ENCODE measurements at regions not wholly inside any gene's neighbourhood (a gene's known extent, or its start where the extent isn't known, plus 50 kb on each side); places are given as distances from the start of the nearest gene placed in this dataset.

DNA sequence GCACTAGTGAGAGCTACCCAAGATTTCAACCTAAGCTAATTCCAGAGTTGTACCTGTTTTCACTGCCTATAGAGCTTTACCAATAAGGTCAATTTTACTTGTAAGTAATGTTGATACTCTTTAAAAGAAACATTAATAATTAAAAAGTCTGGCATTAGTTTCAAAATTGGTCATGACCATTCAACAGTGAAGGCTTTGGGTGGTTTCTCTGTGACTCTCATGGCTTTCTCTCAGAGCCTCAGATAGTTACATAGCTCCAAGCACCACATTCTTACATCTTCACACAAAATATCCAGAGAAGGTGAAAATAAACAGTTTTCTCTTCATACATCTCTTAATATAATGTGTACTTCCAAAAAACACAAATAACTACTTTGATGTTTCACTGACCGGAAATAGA, 61.5 kb upstream of the TCF12 start:
- Mint-ChIP-seq H3K27ac (ENCODE audit: unreplicated experiment) (no peak overlapping the region), H3K36me3 (ENCODE audit: insufficient read depth, unreplicated experiment) (no peaks in the 10 kb centered on the region), H3K9me3 (ENCODE audit: unreplicated experiment) (no peaks in the 10 kb centered on the region), H3K4me3 (ENCODE audit: unreplicated experiment) (no peak overlapping the region), H3K4me1 (ENCODE audit: low read depth, unreplicated experiment) (peaks cover 5% of the 10 kb centered on the region), H3K27me3 (ENCODE audit: insufficient read depth, unreplicated experiment) (no peaks in the 10 kb centered on the region)
- ChIA-PET CTCF (no interaction called here), POLR2A (no interaction called here)
- no TSS peak for BruUV-seq (replicated peaks)
- no peaks in the 10 kb centered on the region for H3K27me3 ChIP-seq (replicated peaks; ENCODE audit: control insufficient read depth, insufficient read depth, low read length)
- H3K9me3 ChIP-seq: no peaks in the 10 kb centered on the region
- no peak overlapping the region for H3K4me3 ChIP-seq (ENCODE audit: low read depth, low read length)
- H3K36me3 ChIP-seq (ENCODE audit: control insufficient read depth, insufficient read depth, low read length): no peaks in the 10 kb centered on the region
- TF ChIP-seq, protein P1, sequence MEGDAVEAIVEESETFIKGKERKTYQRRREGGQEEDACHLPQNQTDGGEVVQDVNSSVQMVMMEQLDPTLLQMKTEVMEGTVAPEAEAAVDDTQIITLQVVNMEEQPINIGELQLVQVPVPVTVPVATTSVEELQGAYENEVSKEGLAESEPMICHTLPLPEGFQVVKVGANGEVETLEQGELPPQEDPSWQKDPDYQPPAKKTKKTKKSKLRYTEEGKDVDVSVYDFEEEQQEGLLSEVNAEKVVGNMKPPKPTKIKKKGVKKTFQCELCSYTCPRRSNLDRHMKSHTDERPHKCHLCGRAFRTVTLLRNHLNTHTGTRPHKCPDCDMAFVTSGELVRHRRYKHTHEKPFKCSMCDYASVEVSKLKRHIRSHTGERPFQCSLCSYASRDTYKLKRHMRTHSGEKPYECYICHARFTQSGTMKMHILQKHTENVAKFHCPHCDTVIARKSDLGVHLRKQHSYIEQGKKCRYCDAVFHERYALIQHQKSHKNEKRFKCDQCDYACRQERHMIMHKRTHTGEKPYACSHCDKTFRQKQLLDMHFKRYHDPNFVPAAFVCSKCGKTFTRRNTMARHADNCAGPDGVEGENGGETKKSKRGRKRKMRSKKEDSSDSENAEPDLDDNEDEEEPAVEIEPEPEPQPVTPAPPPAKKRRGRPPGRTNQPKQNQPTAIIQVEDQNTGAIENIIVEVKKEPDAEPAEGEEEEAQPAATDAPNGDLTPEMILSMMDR (IDR thresholded peaks at IDR 0.05; ENCODE audit: insufficient read depth in 1 of 2, low read depth in 1 of 2, low read length in 1 of 2, severe bottlenecking in 1 of 2, unreplicated experiment in 1 of 2): no peak
- DNase-seq: no peak
- intact Hi-C loops (cut with micrococcal nuclease; ENCODE audit: unreplicated experiment): no loop called here
- H3K4me1 ChIP-seq: no peaks in the 10 kb centered on the region

DNA sequence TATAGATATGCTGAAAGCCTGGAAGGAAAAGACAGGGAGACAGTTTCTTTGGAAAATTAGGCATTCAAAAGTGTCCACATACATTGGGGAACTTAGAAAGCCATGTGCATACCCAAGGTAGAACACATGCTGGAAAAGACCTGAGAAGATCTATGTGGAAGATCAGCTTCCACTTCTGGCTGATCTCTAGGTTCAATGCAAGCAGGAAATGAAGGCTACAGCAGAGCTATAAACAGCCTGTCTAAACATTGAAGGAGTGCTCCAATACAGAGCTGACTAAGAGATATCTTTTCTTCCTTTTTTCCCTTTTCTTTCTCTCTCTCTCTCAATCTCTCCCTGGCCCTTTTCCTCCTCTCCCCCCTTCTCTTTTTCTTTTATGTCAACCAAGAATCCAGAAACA, 73.6 kb upstream of the TCF12 start:
- TF ChIP-seq, protein P1 (IDR thresholded peaks at IDR 0.05; ENCODE audit: insufficient read depth in 1 of 2, low read depth in 1 of 2, low read length in 1 of 2, severe bottlenecking in 1 of 2, unreplicated experiment in 1 of 2): no peak
- POLR2A ChIA-PET: no interaction called here
- BruUV-seq (replicated peaks): no TSS peak
- CTCF ChIA-PET: interaction anchor here (0.6 kb wide), 1 partner anchor 43 kb away, joined by 6 read pairs; no protein-coding TSS in a partner anchor
- Mint-ChIP-seq H3K4me1 (ENCODE audit: low read depth, unreplicated experiment) (peaks cover 8% of the 10 kb centered on the region), H3K9me3 (ENCODE audit: unreplicated experiment) (no peaks in the 10 kb centered on the region), H3K36me3 (ENCODE audit: insufficient read depth, unreplicated experiment) (no peaks in the 10 kb centered on the region), H3K27me3 (ENCODE audit: insufficient read depth, unreplicated experiment) (peaks cover 4% of the 10 kb centered on the region), H3K27ac (ENCODE audit: unreplicated experiment) (no peak overlapping the region), H3K4me3 (ENCODE audit: unreplicated experiment) (no peak overlapping the region)
- H3K36me3 ChIP-seq (ENCODE audit: control insufficient read depth, insufficient read depth, low read length): no peaks in the 10 kb centered on the region
- DNase-seq: no peak
- H3K27me3 ChIP-seq (replicated peaks; ENCODE audit: control insufficient read depth, insufficient read depth, low read length): no peaks in the 10 kb centered on the region
- no peak overlapping the region for H3K4me3 ChIP-seq (ENCODE audit: low read depth, low read length)
- no peaks in the 10 kb centered on the region; the same call in 1 of the 2 replicates for H3K9me3 ChIP-seq
- peaks cover 10% of the 10 kb centered on the region; the same call in 1 of the 2 replicates for H3K4me1 ChIP-seq
- intact Hi-C loops (cut with micrococcal nuclease; ENCODE audit: unreplicated experiment): no loop called here

DNA sequence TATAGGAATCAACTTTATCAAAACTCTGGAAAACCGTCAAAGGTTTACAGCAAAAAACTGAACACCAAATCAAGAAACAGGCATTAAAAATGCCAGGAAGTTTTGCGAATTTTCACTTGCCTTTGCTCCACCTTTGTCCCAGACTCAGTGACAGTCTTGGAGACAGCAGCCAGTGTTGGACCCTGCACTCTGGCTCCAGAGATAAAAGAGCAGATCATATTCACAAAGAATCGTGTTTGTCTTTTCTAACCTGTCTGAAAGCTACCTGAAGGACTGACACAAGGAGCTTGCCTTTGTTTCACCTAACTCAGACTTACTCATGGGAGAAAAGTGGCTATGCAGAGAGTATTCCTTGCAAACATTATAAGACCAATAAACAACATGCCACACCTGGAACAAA, 74.0 kb upstream of the TCF12 start:
- no peak for DNase-seq
- no peaks in the 10 kb centered on the region for H3K27me3 ChIP-seq (replicated peaks; ENCODE audit: control insufficient read depth, insufficient read depth, low read length)
- Mint-ChIP-seq H3K27me3 (ENCODE audit: insufficient read depth, unreplicated experiment) (peaks cover 2% of the 10 kb centered on the region), H3K9me3 (ENCODE audit: unreplicated experiment) (no peaks in the 10 kb centered on the region), H3K36me3 (ENCODE audit: insufficient read depth, unreplicated experiment) (no peaks in the 10 kb centered on the region), H3K27ac (ENCODE audit: unreplicated experiment) (no peak overlapping the region), H3K4me3 (ENCODE audit: unreplicated experiment) (no peak overlapping the region), H3K4me1 (ENCODE audit: low read depth, unreplicated experiment) (peaks cover 8% of the 10 kb centered on the region)
- H3K4me1 ChIP-seq: peaks cover 10% of the 10 kb centered on the region; the same call in 1 of the 2 replicates
- no peaks in the 10 kb centered on the region; the same call in 1 of the 2 replicates for H3K9me3 ChIP-seq
- ChIA-PET CTCF (no interaction called here), POLR2A (no interaction called here)
- TF ChIP-seq, protein P1 (IDR thresholded peaks at IDR 0.05; ENCODE audit: insufficient read depth in 1 of 2, low read depth in 1 of 2, low read length in 1 of 2, severe bottlenecking in 1 of 2, unreplicated experiment in 1 of 2): no peak
- H3K4me3 ChIP-seq (ENCODE audit: low read depth, low read length): no peak overlapping the region
- no TSS peak for BruUV-seq (replicated peaks)
- no peaks in the 10 kb centered on the region for H3K36me3 ChIP-seq (ENCODE audit: control insufficient read depth, insufficient read depth, low read length)
- intact Hi-C loops (cut with micrococcal nuclease; ENCODE audit: unreplicated experiment): no loop called here

Data from Caco-2 (cell line).